ENCODE measurements at regions not wholly inside any gene's neighbourhood (a gene's known extent, or its start where the extent isn't known, plus 50 kb on each side); places are given as distances from the start of the nearest gene placed in this dataset.

- H3K9me2 ChIP-seq (ENCODE audit: insufficient read depth) = no peaks in the 10 kb centered on the region
- in situ Hi-C loops (cut with MboI) = no loop called here
- H3K4me1 ChIP-seq (ENCODE audit: insufficient read depth) = no peaks in the 10 kb centered on the region
- H3K27ac ChIP-seq = no peak overlapping the region
- H4K20me1 ChIP-seq (ENCODE audit: insufficient read depth) = no peaks in the 10 kb centered on the region
- H3K36me3 ChIP-seq (ENCODE audit: low read depth) = no peaks in the 10 kb centered on the region
- H3F3A ChIP-seq (ENCODE audit: insufficient read depth) = no peaks in the 10 kb centered on the region
- H3K79me2 ChIP-seq (ENCODE audit: insufficient read depth) = no peaks in the 10 kb centered on the region
- H3K9ac ChIP-seq = no peak overlapping the region
- no peaks in the 10 kb centered on the region for H3K9me3 ChIP-seq (ENCODE audit: low read depth)
- WGBS, 2 experiments (ENCODE audit: low coverage in 1 of 2, low lambda C conversion rate in 2 of 2, missing lambda C conversion rate in 2 of 2) = 54 to 58% methylated on average over 8 of the region's 8 CpGs
- H3K4me2 ChIP-seq (ENCODE audit: unreplicated experiment) = no peak overlapping the region
- no peak for DNase-seq
- no peak overlapping the region for H3K4me3 ChIP-seq
- TF ChIP-seq EZH2phosphoT487 (IDR thresholded peaks at IDR 0.05; ENCODE audit: insufficient read depth, low read depth) = no peak
- no peak for TF ChIP-seq EZH2 (IDR thresholded peaks at IDR 0.05; ENCODE audit: insufficient read depth, poor library complexity, severe bottlenecking)
- H2AFZ ChIP-seq = no peak overlapping the region
- no peaks in the 10 kb centered on the region for H3K27me3 ChIP-seq (replicated peaks; ENCODE audit: insufficient read depth)
Measured at GRCh38 chr11:116310226-116310625, 462.6 kb downstream of the BUD13 start.

GRCh38 chr11:116309446-116309845 lies 463.3 kb downstream of the BUD13 start:
- Histone ChIP-seq H3K9me2 (ENCODE audit: insufficient read depth) (no peaks in the 10 kb centered on the region), H3K4me1 (ENCODE audit: insufficient read depth) (no peaks in the 10 kb centered on the region), H3K36me3 (ENCODE audit: low read depth) (no peaks in the 10 kb centered on the region), H3K27me3 (replicated peaks; ENCODE audit: insufficient read depth) (no peaks in the 10 kb centered on the region), H3K9me3 (ENCODE audit: low read depth) (no peaks in the 10 kb centered on the region), H3F3A (ENCODE audit: insufficient read depth) (no peaks in the 10 kb centered on the region), H3K4me2 (ENCODE audit: unreplicated experiment) (no peak overlapping the region), H3K79me2 (ENCODE audit: insufficient read depth) (no peaks in the 10 kb centered on the region), H4K20me1 (ENCODE audit: insufficient read depth) (no peaks in the 10 kb centered on the region), H3K27ac (no peak overlapping the region), H3K9ac (no peak overlapping the region), H2AFZ (no peak overlapping the region), H3K4me3 (no peak overlapping the region)
- TF ChIP-seq EZH2 (IDR thresholded peaks at IDR 0.05; ENCODE audit: insufficient read depth, poor library complexity, severe bottlenecking) (no peak), EZH2phosphoT487 (IDR thresholded peaks at IDR 0.05; ENCODE audit: insufficient read depth, low read depth) (no peak)
- WGBS, 2 experiments (ENCODE audit: low coverage in 1 of 2, low lambda C conversion rate in 2 of 2, missing lambda C conversion rate in 2 of 2) = 14 to 21% methylated on average over 1 of the region's 1 CpG
- DNase-seq = no peak
- in situ Hi-C loops (cut with MboI) = no loop called here

- Histone ChIP-seq H3K27me3 (replicated peaks; ENCODE audit: insufficient read depth) (no peaks in the 10 kb centered on the region), H3K36me3 (ENCODE audit: low read depth) (no peaks in the 10 kb centered on the region), H3K4me2 (ENCODE audit: unreplicated experiment) (no peak overlapping the region), H3K79me2 (ENCODE audit: insufficient read depth) (no peaks in the 10 kb centered on the region), H3K9me2 (ENCODE audit: insufficient read depth) (no peaks in the 10 kb centered on the region), H2AFZ (no peak overlapping the region), H3F3A (ENCODE audit: insufficient read depth) (no peaks in the 10 kb centered on the region), H4K20me1 (ENCODE audit: insufficient read depth) (no peaks in the 10 kb centered on the region), H3K9me3 (ENCODE audit: low read depth) (no peaks in the 10 kb centered on the region), H3K4me3 (no peak overlapping the region), H3K4me1 (ENCODE audit: insufficient read depth) (no peaks in the 10 kb centered on the region), H3K9ac (no peak overlapping the region), H3K27ac (no peak overlapping the region)
- no peak for DNase-seq
- in situ Hi-C loops (cut with MboI) = no loop called here
- TF ChIP-seq EZH2 (IDR thresholded peaks at IDR 0.05; ENCODE audit: insufficient read depth, poor library complexity, severe bottlenecking) = no peak
- no peak for TF ChIP-seq EZH2phosphoT487 (IDR thresholded peaks at IDR 0.05; ENCODE audit: insufficient read depth, low read depth)
- 22 to 26% methylated on average over 1 of the region's 1 CpG for WGBS, 2 experiments (ENCODE audit: low coverage in 1 of 2, low lambda C conversion rate in 2 of 2, missing lambda C conversion rate in 2 of 2)
Measured at GRCh38 chr11:116302756-116303155, 470.0 kb downstream of the BUD13 start.

- H3K9ac ChIP-seq = no peak overlapping the region
- H3F3A ChIP-seq (ENCODE audit: insufficient read depth) = no peaks in the 10 kb centered on the region
- in situ Hi-C loops (cut with MboI) = no loop called here
- H3K79me2 ChIP-seq (ENCODE audit: insufficient read depth) = no peaks in the 10 kb centered on the region
- no peaks in the 10 kb centered on the region for H3K4me1 ChIP-seq (ENCODE audit: insufficient read depth)
- TF ChIP-seq EZH2phosphoT487 (IDR thresholded peaks at IDR 0.05; ENCODE audit: insufficient read depth, low read depth) (no peak), EZH2 (IDR thresholded peaks at IDR 0.05; ENCODE audit: insufficient read depth, poor library complexity, severe bottlenecking) (no peak)
- H4K20me1 ChIP-seq (ENCODE audit: insufficient read depth) = no peaks in the 10 kb centered on the region
- no peak overlapping the region for H3K4me2 ChIP-seq (ENCODE audit: unreplicated experiment)
- no peak overlapping the region for H3K27ac ChIP-seq
- no peaks in the 10 kb centered on the region for H3K27me3 ChIP-seq (replicated peaks; ENCODE audit: insufficient read depth)
- 24 to 26% methylated on average over 1 of the region's 1 CpG for WGBS, 2 experiments (ENCODE audit: low coverage in 1 of 2, low lambda C conversion rate in 2 of 2, missing lambda C conversion rate in 2 of 2)
- no peak overlapping the region for H2AFZ ChIP-seq
- no peaks in the 10 kb centered on the region for H3K9me3 ChIP-seq (ENCODE audit: low read depth)
- H3K4me3 ChIP-seq = no peak overlapping the region
- DNase-seq = no peak
- H3K36me3 ChIP-seq (ENCODE audit: low read depth) = no peaks in the 10 kb centered on the region
- no peaks in the 10 kb centered on the region for H3K9me2 ChIP-seq (ENCODE audit: insufficient read depth)
Measured at GRCh38 chr11:116301141-116301540, 471.6 kb downstream of the BUD13 start.

- no peaks in the 10 kb centered on the region for H3K9me2 ChIP-seq (ENCODE audit: insufficient read depth)
- H3K9me3 ChIP-seq (ENCODE audit: low read depth) = no peaks in the 10 kb centered on the region
- no peaks in the 10 kb centered on the region for H3K4me1 ChIP-seq (ENCODE audit: insufficient read depth)
- in situ Hi-C loops (cut with MboI) = no loop called here
- H3F3A ChIP-seq (ENCODE audit: insufficient read depth) = no peaks in the 10 kb centered on the region
- no peak overlapping the region for H3K4me3 ChIP-seq
- H4K20me1 ChIP-seq (ENCODE audit: insufficient read depth) = no peaks in the 10 kb centered on the region
- H3K27me3 ChIP-seq (replicated peaks; ENCODE audit: insufficient read depth) = no peaks in the 10 kb centered on the region
- no peak for DNase-seq
- H3K4me2 ChIP-seq (ENCODE audit: unreplicated experiment) = no peak overlapping the region
- H3K9ac ChIP-seq = no peak overlapping the region
- H3K27ac ChIP-seq = no peak overlapping the region
- no peak for TF ChIP-seq EZH2 (IDR thresholded peaks at IDR 0.05; ENCODE audit: insufficient read depth, poor library complexity, severe bottlenecking)
- 0 to 33% methylated on average over 1 of the region's 1 CpG for WGBS, 2 experiments (ENCODE audit: low coverage in 1 of 2, low lambda C conversion rate in 2 of 2, missing lambda C conversion rate in 2 of 2)
- H3K36me3 ChIP-seq (ENCODE audit: low read depth) = no peaks in the 10 kb centered on the region
- H2AFZ ChIP-seq = no peak overlapping the region
- H3K79me2 ChIP-seq (ENCODE audit: insufficient read depth) = no peaks in the 10 kb centered on the region
Measured at GRCh38 chr11:116300232-116300631, 472.6 kb downstream of the BUD13 start.

All from GM23248 (cell line).